HUES48 (cell line): ENCODE measurements at regions not wholly inside any gene's neighbourhood (a gene's known extent, or its start where the extent isn't known, plus 50 kb on each side); places are given as distances from the start of the nearest gene placed in this dataset.

Source experiments
- H3K27ac ChIP-seq: one replicate; pipeline ENCODE4 v1.7.0; 2013; ENCODE audit warnings: low read depth, low read length, inconsistent platforms
- H3K27me3 ChIP-seq: 2 replicates; pipeline ENCODE4 v1.6.1; 2013; ENCODE audit warnings: mild to moderate bottlenecking, low read length; ENCODE audit not compliant: control insufficient read depth, insufficient read depth
- H3K36me3 ChIP-seq: 2 replicates; pipeline ENCODE4 v1.6.1; 2013; ENCODE audit warnings: low read length; ENCODE audit not compliant: control insufficient read depth, insufficient read depth
- H3K4me1 ChIP-seq: 2 replicates; pipeline ENCODE4 v1.6.1; 2013; ENCODE audit warnings: mild to moderate bottlenecking, low read length; ENCODE audit not compliant: control insufficient read depth, insufficient read depth
- H3K4me3 ChIP-seq: 2 replicates; pipeline ENCODE4 v1.5.1; 2013; ENCODE audit warnings: mild to moderate bottlenecking, low read depth, low read length
- H3K9ac ChIP-seq: 2 replicates; pipeline ENCODE4 v1.6.1; 2013; ENCODE audit warnings: mild to moderate bottlenecking, low read depth, low read length, moderate library complexity
- H3K9me3 ChIP-seq: 2 replicates; pipeline ENCODE4 v1.6.1; 2013; ENCODE audit warnings: low read length; ENCODE audit not compliant: control insufficient read depth, insufficient read depth

- Histone ChIP-seq H3K9ac (no peak overlapping the region), H3K36me3 (no peaks in the 10 kb centered on the region), H3K9me3 (no peaks in the 10 kb centered on the region), H3K4me3 (no peak overlapping the region), H3K4me1 (no peaks in the 10 kb centered on the region), H3K27ac (no peak overlapping the region), H3K27me3 (no peaks in the 10 kb centered on the region)
Measured at GRCh38 chr11:27873664-27874063, 173.4 kb upstream of the BDNF start.

GRCh38 chr11:27871056-27871455 is 170.8 kb upstream of the BDNF start:
- Histone ChIP-seq H3K9me3 (no peaks in the 10 kb centered on the region), H3K36me3 (no peaks in the 10 kb centered on the region), H3K9ac (no peak overlapping the region), H3K4me3 (no peak overlapping the region), H3K4me1 (no peaks in the 10 kb centered on the region), H3K27me3 (no peaks in the 10 kb centered on the region), H3K27ac (no peak overlapping the region)

- H3K4me1 ChIP-seq = no peaks in the 10 kb centered on the region
- H3K36me3 ChIP-seq = no peaks in the 10 kb centered on the region
- no peaks in the 10 kb centered on the region for H3K27me3 ChIP-seq
- H3K9ac ChIP-seq = no peak overlapping the region
- H3K4me3 ChIP-seq = no peak overlapping the region
- no peaks in the 10 kb centered on the region for H3K9me3 ChIP-seq
- no peak overlapping the region for H3K27ac ChIP-seq
Measured at GRCh38 chr11:27869701-27870100, 169.4 kb upstream of the BDNF start.

- Histone ChIP-seq H3K27ac (no peak overlapping the region), H3K9me3 (no peaks in the 10 kb centered on the region), H3K9ac (no peak overlapping the region), H3K4me3 (no peak overlapping the region), H3K4me1 (no peaks in the 10 kb centered on the region), H3K27me3 (no peaks in the 10 kb centered on the region), H3K36me3 (no peaks in the 10 kb centered on the region)
Measured at GRCh38 chr11:27868709-27869108, 168.5 kb upstream of the BDNF start.

- H3K4me3 ChIP-seq = no peak overlapping the region
- no peaks in the 10 kb centered on the region for H3K27me3 ChIP-seq
- no peak overlapping the region for H3K27ac ChIP-seq
- no peaks in the 10 kb centered on the region for H3K36me3 ChIP-seq
- no peaks in the 10 kb centered on the region for H3K4me1 ChIP-seq
- no peaks in the 10 kb centered on the region for H3K9me3 ChIP-seq
- no peak overlapping the region for H3K9ac ChIP-seq
Measured at GRCh38 chr11:27868226-27868625, 168.0 kb upstream of the BDNF start.

GRCh38 chr11:27865105-27865504 is 164.8 kb upstream of the BDNF start:
- Histone ChIP-seq H3K9ac (no peak overlapping the region), H3K27ac (no peak overlapping the region), H3K9me3 (no peaks in the 10 kb centered on the region), H3K36me3 (no peaks in the 10 kb centered on the region), H3K4me3 (no peak overlapping the region), H3K27me3 (no peaks in the 10 kb centered on the region), H3K4me1 (no peaks in the 10 kb centered on the region)

GRCh38 chr11:27864611-27865010 is 164.4 kb upstream of the BDNF start:
- Histone ChIP-seq H3K4me3 (no peak overlapping the region), H3K4me1 (no peaks in the 10 kb centered on the region), H3K9me3 (no peaks in the 10 kb centered on the region), H3K27me3 (no peaks in the 10 kb centered on the region), H3K9ac (no peak overlapping the region), H3K27ac (no peak overlapping the region), H3K36me3 (no peaks in the 10 kb centered on the region)

- Histone ChIP-seq H3K36me3 (no peaks in the 10 kb centered on the region), H3K9ac (no peak overlapping the region), H3K9me3 (no peaks in the 10 kb centered on the region), H3K27ac (no peak overlapping the region), H3K27me3 (no peaks in the 10 kb centered on the region), H3K4me3 (no peak overlapping the region), H3K4me1 (no peaks in the 10 kb centered on the region)
Measured at GRCh38 chr11:27864091-27864491, 163.8 kb upstream of the BDNF start.

GRCh38 chr11:27863637-27864036 is 163.4 kb upstream of the BDNF start:
- H3K4me1 ChIP-seq = no peaks in the 10 kb centered on the region
- H3K36me3 ChIP-seq = no peaks in the 10 kb centered on the region
- H3K9ac ChIP-seq = no peak overlapping the region
- no peaks in the 10 kb centered on the region for H3K9me3 ChIP-seq
- H3K27me3 ChIP-seq = no peaks in the 10 kb centered on the region
- no peak overlapping the region for H3K27ac ChIP-seq
- no peak overlapping the region for H3K4me3 ChIP-seq

GRCh38 chr11:27861706-27862430 is 161.6 kb upstream of the BDNF start:
- Histone ChIP-seq H3K9ac (no peak overlapping the region), H3K27ac (no peak overlapping the region), H3K36me3 (no peaks in the 10 kb centered on the region), H3K4me1 (no peaks in the 10 kb centered on the region), H3K9me3 (no peaks in the 10 kb centered on the region), H3K27me3 (no peaks in the 10 kb centered on the region), H3K4me3 (no peak overlapping the region)

GRCh38 chr11:27860811-27861210 is 160.6 kb upstream of the BDNF start:
- Histone ChIP-seq H3K9me3 (no peaks in the 10 kb centered on the region), H3K36me3 (no peaks in the 10 kb centered on the region)

More at GRCh38 chr11:27860811-27861210, 160.6 kb upstream of the BDNF start:
- Histone ChIP-seq H3K27ac (no peak overlapping the region), H3K4me1 (no peaks in the 10 kb centered on the region), H3K4me3 (no peak overlapping the region), H3K9ac (no peak overlapping the region), H3K27me3 (no peaks in the 10 kb centered on the region)
